ENCODE measurements at regions not wholly inside any gene's neighbourhood (a gene's known extent, or its start where the extent isn't known, plus 50 kb on each side); places are given as distances from the start of the nearest gene placed in this dataset.

DNA sequence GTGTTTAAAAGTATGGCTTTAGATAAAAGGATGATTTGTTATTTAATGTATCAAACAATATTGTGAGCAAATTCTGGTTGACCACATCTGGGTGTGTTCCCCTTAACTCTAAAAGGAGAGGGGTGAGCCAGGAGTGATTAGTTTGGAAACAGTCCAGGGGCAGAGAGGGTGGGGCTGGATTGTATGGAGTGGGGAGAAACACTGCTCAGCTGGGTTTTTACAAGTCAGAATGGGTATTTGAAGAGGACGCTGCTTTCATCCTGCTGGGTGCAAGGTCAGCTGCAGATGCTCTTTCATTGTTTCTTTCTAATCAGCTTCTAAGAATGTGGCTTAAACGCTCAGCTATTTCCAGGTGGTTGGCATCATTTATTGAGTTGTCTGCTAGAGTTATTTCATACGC is 82.8 kb upstream of the LIMCH1 start:
- TF ChIP-seq YY1 (IDR thresholded peaks at IDR 0.05) = no peak
- TF ChIP-seq, protein P1, sequence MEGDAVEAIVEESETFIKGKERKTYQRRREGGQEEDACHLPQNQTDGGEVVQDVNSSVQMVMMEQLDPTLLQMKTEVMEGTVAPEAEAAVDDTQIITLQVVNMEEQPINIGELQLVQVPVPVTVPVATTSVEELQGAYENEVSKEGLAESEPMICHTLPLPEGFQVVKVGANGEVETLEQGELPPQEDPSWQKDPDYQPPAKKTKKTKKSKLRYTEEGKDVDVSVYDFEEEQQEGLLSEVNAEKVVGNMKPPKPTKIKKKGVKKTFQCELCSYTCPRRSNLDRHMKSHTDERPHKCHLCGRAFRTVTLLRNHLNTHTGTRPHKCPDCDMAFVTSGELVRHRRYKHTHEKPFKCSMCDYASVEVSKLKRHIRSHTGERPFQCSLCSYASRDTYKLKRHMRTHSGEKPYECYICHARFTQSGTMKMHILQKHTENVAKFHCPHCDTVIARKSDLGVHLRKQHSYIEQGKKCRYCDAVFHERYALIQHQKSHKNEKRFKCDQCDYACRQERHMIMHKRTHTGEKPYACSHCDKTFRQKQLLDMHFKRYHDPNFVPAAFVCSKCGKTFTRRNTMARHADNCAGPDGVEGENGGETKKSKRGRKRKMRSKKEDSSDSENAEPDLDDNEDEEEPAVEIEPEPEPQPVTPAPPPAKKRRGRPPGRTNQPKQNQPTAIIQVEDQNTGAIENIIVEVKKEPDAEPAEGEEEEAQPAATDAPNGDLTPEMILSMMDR (IDR thresholded peaks at IDR 0.05; ENCODE audit: low read depth, low read length, missing input control) = no peak
- no peak for TF ChIP-seq TAF1 (conservative IDR thresholded peaks at IDR 0.05)
- TF ChIP-seq, protein P2, sequence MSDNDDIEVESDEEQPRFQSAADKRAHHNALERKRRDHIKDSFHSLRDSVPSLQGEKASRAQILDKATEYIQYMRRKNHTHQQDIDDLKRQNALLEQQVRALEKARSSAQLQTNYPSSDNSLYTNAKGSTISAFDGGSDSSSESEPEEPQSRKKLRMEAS (IDR thresholded peaks at IDR 0.05) = no peak
- no peak for TF ChIP-seq RAD21 (IDR thresholded peaks at IDR 0.05)
- TF ChIP-seq HNF4G (IDR thresholded peaks at IDR 0.05) = no peak
- TF ChIP-seq FOXA2 (IDR thresholded peaks at IDR 0.05) = no peak
- no peak for TF ChIP-seq RXRA (IDR thresholded peaks at IDR 0.05)
- TF ChIP-seq, protein P3, sequence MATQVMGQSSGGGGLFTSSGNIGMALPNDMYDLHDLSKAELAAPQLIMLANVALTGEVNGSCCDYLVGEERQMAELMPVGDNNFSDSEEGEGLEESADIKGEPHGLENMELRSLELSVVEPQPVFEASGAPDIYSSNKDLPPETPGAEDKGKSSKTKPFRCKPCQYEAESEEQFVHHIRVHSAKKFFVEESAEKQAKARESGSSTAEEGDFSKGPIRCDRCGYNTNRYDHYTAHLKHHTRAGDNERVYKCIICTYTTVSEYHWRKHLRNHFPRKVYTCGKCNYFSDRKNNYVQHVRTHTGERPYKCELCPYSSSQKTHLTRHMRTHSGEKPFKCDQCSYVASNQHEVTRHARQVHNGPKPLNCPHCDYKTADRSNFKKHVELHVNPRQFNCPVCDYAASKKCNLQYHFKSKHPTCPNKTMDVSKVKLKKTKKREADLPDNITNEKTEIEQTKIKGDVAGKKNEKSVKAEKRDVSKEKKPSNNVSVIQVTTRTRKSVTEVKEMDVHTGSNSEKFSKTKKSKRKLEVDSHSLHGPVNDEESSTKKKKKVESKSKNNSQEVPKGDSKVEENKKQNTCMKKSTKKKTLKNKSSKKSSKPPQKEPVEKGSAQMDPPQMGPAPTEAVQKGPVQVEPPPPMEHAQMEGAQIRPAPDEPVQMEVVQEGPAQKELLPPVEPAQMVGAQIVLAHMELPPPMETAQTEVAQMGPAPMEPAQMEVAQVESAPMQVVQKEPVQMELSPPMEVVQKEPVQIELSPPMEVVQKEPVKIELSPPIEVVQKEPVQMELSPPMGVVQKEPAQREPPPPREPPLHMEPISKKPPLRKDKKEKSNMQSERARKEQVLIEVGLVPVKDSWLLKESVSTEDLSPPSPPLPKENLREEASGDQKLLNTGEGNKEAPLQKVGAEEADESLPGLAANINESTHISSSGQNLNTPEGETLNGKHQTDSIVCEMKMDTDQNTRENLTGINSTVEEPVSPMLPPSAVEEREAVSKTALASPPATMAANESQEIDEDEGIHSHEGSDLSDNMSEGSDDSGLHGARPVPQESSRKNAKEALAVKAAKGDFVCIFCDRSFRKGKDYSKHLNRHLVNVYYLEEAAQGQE (IDR thresholded peaks at IDR 0.05) = no peak
- no peak for TF ChIP-seq GABPA (IDR thresholded peaks at IDR 0.05 in 1 of 2, conservative IDR thresholded peaks at IDR 0.05 in 1 of 2)
- TF ChIP-seq, protein P4, sequence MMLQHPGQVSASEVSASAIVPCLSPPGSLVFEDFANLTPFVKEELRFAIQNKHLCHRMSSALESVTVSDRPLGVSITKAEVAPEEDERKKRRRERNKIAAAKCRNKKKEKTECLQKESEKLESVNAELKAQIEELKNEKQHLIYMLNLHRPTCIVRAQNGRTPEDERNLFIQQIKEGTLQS (IDR thresholded peaks at IDR 0.05) = no peak
- no peak for TF ChIP-seq JUND (IDR thresholded peaks at IDR 0.05)
- TF ChIP-seq EGR1 (IDR thresholded peaks at IDR 0.05; ENCODE audit: low read depth in 2 of 2) = no peak
